ENCODE measurements at regions not wholly inside any gene's neighbourhood (a gene's known extent, or its start where the extent isn't known, plus 50 kb on each side); places are given as distances from the start of the nearest gene placed in this dataset.
A peak's percentile ranks its signal among the peaks of the same experiment; 100 is the strongest.
"Not testable (repeated sequence)": the region's sequence is repeated elsewhere in the genome, so short reads cannot be mapped to it uniquely, and the experiment has no call there.

DNA sequence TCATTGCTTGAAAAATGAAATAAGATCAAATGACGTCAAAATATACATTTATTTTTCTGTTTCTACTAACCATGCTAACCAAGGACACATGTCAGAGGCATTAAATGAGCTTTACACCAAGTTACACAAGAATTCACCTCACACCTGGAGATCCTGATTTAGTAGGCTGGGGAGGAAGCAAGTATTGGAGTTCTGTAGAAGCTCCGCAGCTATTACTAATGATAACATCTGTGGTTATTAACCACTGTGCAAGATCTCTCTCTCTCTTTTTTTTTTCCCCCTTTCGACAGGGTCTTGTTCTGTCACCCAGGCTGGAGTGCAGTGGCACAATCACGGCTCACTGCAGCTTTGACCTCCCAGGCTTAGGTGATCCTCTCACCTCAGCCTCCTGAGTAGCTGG is 104.0 kb downstream of the ZNF22 start:
- H3K4me3 ChIP-seq (replicated peaks in 1 of 4; ENCODE audit: control extremely low read depth in 1 of 4, insufficient read depth in 1 of 4, low read depth in 3 of 4, low read length in 4 of 4), result no peak overlapping the region
- no peaks in the 10 kb centered on the region for H3K9me3 ChIP-seq (ENCODE audit: control insufficient read depth, insufficient read depth, low read depth, low read length)
- no peaks in the 10 kb centered on the region for H4K20me1 ChIP-seq (ENCODE audit: control insufficient read depth, extremely low read depth, insufficient read depth, low read length)
- no peak overlapping the region for H2AFZ ChIP-seq (ENCODE audit: low read length)
- TF ChIP-seq, protein P1, sequence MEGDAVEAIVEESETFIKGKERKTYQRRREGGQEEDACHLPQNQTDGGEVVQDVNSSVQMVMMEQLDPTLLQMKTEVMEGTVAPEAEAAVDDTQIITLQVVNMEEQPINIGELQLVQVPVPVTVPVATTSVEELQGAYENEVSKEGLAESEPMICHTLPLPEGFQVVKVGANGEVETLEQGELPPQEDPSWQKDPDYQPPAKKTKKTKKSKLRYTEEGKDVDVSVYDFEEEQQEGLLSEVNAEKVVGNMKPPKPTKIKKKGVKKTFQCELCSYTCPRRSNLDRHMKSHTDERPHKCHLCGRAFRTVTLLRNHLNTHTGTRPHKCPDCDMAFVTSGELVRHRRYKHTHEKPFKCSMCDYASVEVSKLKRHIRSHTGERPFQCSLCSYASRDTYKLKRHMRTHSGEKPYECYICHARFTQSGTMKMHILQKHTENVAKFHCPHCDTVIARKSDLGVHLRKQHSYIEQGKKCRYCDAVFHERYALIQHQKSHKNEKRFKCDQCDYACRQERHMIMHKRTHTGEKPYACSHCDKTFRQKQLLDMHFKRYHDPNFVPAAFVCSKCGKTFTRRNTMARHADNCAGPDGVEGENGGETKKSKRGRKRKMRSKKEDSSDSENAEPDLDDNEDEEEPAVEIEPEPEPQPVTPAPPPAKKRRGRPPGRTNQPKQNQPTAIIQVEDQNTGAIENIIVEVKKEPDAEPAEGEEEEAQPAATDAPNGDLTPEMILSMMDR (conservative IDR thresholded peaks at IDR 0.05 in 1 of 2, IDR thresholded peaks at IDR 0.05 in 1 of 2; ENCODE audit: low read depth in 1 of 2, low read length in 2 of 2), result no peak
- no peak for TF ChIP-seq EZH2 (IDR thresholded peaks at IDR 0.05; ENCODE audit: low read length, missing control alignments)
- H3K27me3 ChIP-seq (ENCODE audit: control insufficient read depth, insufficient read depth, low read length), result peaks cover 2% of the 10 kb centered on the region
- no peaks in the 10 kb centered on the region for H3K36me3 ChIP-seq (ENCODE audit: control insufficient read depth, insufficient read depth, low read length)
- DNase-seq (ENCODE audit: low read depth in 2 of 2), result no peak
- H3K4me1 ChIP-seq (ENCODE audit: control insufficient read depth, extremely low read depth, insufficient read depth, low read length), result no peaks in the 10 kb centered on the region
- H3K27ac ChIP-seq (ENCODE audit: insufficient read depth, low read length), result no peak overlapping the region
- no peaks in the 10 kb centered on the region for H3K79me2 ChIP-seq (ENCODE audit: control insufficient read depth, insufficient read depth, low read length)
- no peak overlapping the region for H3K9ac ChIP-seq (ENCODE audit: insufficient read depth, low read length)
- H3K4me2 ChIP-seq (ENCODE audit: extremely low read depth, insufficient read depth, low read length), result no peak overlapping the region

DNA sequence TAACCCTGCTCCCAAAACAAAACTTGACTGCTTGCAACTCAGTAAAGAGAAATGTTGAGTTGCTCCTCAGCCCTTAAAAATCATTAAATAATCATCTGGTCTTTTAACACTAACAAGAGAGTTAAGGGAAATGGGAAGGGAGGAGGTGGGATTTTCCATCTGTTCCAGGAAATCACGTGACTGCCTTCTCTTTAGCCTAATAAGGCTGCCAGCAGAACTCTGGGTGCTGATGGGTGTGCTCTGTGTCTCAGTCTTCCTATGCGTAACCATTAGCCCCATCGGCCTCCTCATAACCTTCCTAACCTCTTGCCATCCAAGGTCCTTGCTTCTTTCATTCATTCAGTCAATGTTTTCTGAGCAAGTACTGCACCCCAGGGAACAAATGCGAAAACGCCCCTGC is 104.6 kb downstream of the ZNF22 start:
- not testable (repeated sequence) for H2AFZ ChIP-seq (ENCODE audit: low read length); H3K27me3 ChIP-seq (ENCODE audit: control insufficient read depth, insufficient read depth, low read length); H3K27ac ChIP-seq (ENCODE audit: insufficient read depth, low read length); H3K9ac ChIP-seq (ENCODE audit: insufficient read depth, low read length); H3K4me3 ChIP-seq (replicated peaks in 1 of 4; ENCODE audit: control extremely low read depth in 1 of 4, insufficient read depth in 1 of 4, low read depth in 3 of 4, low read length in 4 of 4); H3K79me2 ChIP-seq (ENCODE audit: control insufficient read depth, insufficient read depth, low read length); H3K4me1 ChIP-seq (ENCODE audit: control insufficient read depth, extremely low read depth, insufficient read depth, low read length); H3K9me3 ChIP-seq (ENCODE audit: control insufficient read depth, insufficient read depth, low read depth, low read length); H3K36me3 ChIP-seq (ENCODE audit: control insufficient read depth, insufficient read depth, low read length); H3K4me2 ChIP-seq (ENCODE audit: extremely low read depth, insufficient read depth, low read length); H4K20me1 ChIP-seq (ENCODE audit: control insufficient read depth, extremely low read depth, insufficient read depth, low read length)
- peak in 1 of 2 donors; percentile 8 for DNase-seq (ENCODE audit: low read depth in 2 of 2)

DNA sequence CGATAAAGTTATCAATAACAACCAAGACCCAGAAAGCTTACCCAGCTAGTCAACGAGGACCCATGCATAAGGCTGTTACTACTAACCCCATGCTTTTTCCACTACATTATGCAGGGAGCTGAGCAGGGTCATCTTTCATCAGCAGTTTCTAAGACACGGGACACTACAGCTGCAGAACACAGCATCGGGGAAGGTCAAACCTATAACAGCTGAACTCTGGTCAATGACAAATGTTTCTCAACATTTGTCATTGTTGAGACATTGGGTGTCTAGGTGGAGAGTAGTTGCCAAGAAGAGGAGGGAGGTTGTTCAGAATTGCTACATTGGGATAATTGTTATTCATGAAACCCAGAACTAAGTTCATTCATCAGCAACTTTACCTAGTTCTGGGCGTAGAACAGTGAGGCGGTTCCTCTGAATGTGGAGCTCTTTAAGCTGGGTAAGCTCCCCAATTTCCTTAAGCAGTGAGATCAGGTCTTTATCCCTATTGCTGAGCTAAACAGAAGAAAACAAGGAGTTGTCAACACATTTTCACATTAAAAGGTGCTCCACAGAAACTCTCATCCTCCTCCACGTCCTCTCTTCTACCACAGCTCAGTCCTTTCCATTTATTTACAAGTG is 105.6 kb downstream of the ZNF22 start:
- H3K79me2 ChIP-seq (ENCODE audit: control insufficient read depth, insufficient read depth, low read length), result no peaks in the 10 kb centered on the region
- H3K9me3 ChIP-seq (ENCODE audit: control insufficient read depth, insufficient read depth, low read depth, low read length), result no peaks in the 10 kb centered on the region
- no peak overlapping the region for H3K4me2 ChIP-seq (ENCODE audit: extremely low read depth, insufficient read depth, low read length)
- H4K20me1 ChIP-seq (ENCODE audit: control insufficient read depth, extremely low read depth, insufficient read depth, low read length), result no peaks in the 10 kb centered on the region
- TF ChIP-seq, protein P1 (conservative IDR thresholded peaks at IDR 0.05 in 1 of 2, IDR thresholded peaks at IDR 0.05 in 1 of 2; ENCODE audit: low read depth in 1 of 2, low read length in 2 of 2), result no peak
- no peak for TF ChIP-seq EZH2 (IDR thresholded peaks at IDR 0.05; ENCODE audit: low read length, missing control alignments)
- H2AFZ ChIP-seq (ENCODE audit: low read length), result no peak overlapping the region
- no peak for DNase-seq (ENCODE audit: low read depth in 2 of 2)
- H3K4me1 ChIP-seq (ENCODE audit: control insufficient read depth, extremely low read depth, insufficient read depth, low read length), result no peaks in the 10 kb centered on the region
- H3K27ac ChIP-seq (ENCODE audit: insufficient read depth, low read length), result no peak overlapping the region
- no peak overlapping the region for H3K9ac ChIP-seq (ENCODE audit: insufficient read depth, low read length)
- no peaks in the 10 kb centered on the region for H3K36me3 ChIP-seq (ENCODE audit: control insufficient read depth, insufficient read depth, low read length)
- H3K27me3 ChIP-seq (ENCODE audit: control insufficient read depth, insufficient read depth, low read length), result peaks cover 2% of the 10 kb centered on the region
- H3K4me3 ChIP-seq (replicated peaks in 1 of 4; ENCODE audit: control extremely low read depth in 1 of 4, insufficient read depth in 1 of 4, low read depth in 3 of 4, low read length in 4 of 4), result no peak overlapping the region

Measured in fibroblast of lung (primary cell).